ENCODE measurements at regions not wholly inside any gene's neighbourhood (a gene's known extent, or its start where the extent isn't known, plus 50 kb on each side); places are given as distances from the start of the nearest gene placed in this dataset.

DNA sequence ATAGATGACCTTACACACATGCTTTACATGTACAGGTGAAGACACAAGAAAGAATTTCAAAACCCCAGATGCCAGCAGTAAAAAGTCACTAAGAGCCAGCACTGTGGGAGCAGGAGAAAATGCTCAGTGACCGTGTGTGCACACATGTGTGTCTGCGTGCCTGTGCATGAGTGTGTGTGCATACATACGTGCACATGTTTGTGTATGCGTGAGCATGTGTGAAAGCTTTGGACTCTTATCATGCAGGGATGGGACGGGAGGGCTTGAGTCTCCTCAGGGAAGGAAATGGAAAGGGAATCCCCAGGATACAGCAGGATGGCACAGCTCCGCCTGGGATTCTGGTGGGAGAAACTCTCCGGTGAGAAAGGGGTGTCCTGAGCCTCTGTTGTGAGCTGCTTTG lies 121.5 kb upstream of the B3GAT1 start:
- TF ChIP-seq, protein P1, sequence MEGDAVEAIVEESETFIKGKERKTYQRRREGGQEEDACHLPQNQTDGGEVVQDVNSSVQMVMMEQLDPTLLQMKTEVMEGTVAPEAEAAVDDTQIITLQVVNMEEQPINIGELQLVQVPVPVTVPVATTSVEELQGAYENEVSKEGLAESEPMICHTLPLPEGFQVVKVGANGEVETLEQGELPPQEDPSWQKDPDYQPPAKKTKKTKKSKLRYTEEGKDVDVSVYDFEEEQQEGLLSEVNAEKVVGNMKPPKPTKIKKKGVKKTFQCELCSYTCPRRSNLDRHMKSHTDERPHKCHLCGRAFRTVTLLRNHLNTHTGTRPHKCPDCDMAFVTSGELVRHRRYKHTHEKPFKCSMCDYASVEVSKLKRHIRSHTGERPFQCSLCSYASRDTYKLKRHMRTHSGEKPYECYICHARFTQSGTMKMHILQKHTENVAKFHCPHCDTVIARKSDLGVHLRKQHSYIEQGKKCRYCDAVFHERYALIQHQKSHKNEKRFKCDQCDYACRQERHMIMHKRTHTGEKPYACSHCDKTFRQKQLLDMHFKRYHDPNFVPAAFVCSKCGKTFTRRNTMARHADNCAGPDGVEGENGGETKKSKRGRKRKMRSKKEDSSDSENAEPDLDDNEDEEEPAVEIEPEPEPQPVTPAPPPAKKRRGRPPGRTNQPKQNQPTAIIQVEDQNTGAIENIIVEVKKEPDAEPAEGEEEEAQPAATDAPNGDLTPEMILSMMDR (IDR thresholded peaks at IDR 0.05): no peak
- TF ChIP-seq POLR2A (IDR thresholded peaks at IDR 0.05): no peak
- Histone ChIP-seq H3K4me3 (no peak overlapping the region), H3K9me3 (no peaks in the 10 kb centered on the region), H3K27ac (no peak overlapping the region), H3K4me1 (no peaks in the 10 kb centered on the region), H3K36me3 (no peaks in the 10 kb centered on the region), H3K27me3 (no peaks in the 10 kb centered on the region)
- DNase-seq: peak in 1 of 2 donors; percentile 0
- intact Hi-C loops (cut with DNase I; ENCODE audit: low total_unique reads): no loop called here

DNA sequence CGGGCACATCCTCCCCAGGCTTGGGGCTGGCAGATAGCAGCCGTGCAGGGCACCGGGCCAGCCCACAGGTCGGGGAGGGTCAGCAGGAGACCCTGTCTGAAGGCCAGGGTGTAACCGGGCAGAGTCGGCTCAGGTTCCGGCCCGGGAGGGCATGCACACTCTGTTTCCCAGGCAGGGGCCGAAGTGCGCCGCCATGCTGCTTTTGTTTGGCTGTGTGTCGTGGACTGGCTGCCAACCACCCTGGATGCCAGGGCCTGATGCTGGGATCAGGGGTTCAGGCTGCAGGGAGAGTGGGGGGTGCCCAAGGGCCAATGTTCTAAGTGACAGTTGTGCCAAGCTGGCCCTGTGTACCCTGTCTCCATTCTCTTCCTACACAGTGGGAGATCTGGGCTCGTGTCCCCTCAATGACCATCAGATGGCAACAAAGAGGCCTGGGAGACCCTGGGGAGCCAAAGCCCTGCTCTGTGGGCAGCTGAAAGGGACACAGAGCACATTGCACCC lies 120.9 kb upstream of the B3GAT1 start:
- Histone ChIP-seq H3K27ac (no peak overlapping the region), H3K27me3 (no peaks in the 10 kb centered on the region), H3K4me3 (no peak overlapping the region), H3K9me3 (no peaks in the 10 kb centered on the region), H3K36me3 (no peaks in the 10 kb centered on the region), H3K4me1 (no peaks in the 10 kb centered on the region)
- intact Hi-C loops (cut with DNase I; ENCODE audit: low total_unique reads): no loop called here
- TF ChIP-seq, protein P1 (IDR thresholded peaks at IDR 0.05): no peak
- TF ChIP-seq POLR2A (IDR thresholded peaks at IDR 0.05): no peak
- DNase-seq: no peak

DNA sequence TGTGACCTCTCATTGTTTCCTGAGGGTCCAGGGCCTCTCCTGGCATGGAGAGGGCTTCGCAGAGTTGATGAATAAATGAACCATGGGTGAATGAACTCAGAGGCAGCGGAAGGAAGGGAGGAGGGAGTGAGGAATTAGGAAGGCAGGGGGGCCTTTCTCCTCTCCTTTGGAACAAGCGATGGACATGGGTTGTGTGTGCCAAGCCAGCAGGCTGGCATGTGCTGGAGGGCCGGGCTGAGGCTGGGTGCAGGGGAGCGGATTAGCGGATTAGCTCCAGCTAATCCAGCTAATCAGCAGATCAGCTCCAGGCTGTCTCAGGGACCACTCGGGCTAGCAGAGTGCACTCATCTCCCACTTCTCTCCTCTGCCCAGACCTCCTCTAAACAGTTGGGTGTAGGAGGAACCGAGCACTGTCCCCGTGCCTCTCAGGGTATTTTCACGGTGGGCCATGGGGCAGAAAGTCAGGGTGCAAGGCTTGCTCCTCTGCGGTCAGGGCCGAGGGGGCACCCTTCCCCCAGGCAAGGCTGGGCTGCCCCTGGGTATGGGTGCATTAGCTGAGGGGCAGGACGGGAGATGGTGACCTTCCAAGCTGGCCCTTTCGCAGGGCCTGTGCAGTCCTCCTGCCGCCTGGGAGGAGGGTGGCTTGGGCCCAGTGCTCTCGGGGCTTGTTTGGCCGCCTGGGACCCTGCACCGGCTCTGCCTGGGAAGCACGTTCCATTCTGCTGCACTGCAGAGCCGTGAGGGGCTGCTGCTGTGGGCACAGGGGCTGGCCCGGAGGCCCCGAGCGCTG lies 120.3 kb upstream of the B3GAT1 start:
- intact Hi-C loops (cut with DNase I; ENCODE audit: low total_unique reads): no loop called here
- no peaks in the 10 kb centered on the region for H3K4me1 ChIP-seq
- no peaks in the 10 kb centered on the region for H3K36me3 ChIP-seq
- DNase-seq: peak in 1 of 2 donors; percentile 5
- H3K27ac ChIP-seq: no peak overlapping the region
- no peaks in the 10 kb centered on the region for H3K9me3 ChIP-seq
- TF ChIP-seq, protein P1 (IDR thresholded peaks at IDR 0.05): no peak
- TF ChIP-seq POLR2A (IDR thresholded peaks at IDR 0.05): no peak
- H3K27me3 ChIP-seq: no peaks in the 10 kb centered on the region
- H3K4me3 ChIP-seq: no peak overlapping the region

DNA sequence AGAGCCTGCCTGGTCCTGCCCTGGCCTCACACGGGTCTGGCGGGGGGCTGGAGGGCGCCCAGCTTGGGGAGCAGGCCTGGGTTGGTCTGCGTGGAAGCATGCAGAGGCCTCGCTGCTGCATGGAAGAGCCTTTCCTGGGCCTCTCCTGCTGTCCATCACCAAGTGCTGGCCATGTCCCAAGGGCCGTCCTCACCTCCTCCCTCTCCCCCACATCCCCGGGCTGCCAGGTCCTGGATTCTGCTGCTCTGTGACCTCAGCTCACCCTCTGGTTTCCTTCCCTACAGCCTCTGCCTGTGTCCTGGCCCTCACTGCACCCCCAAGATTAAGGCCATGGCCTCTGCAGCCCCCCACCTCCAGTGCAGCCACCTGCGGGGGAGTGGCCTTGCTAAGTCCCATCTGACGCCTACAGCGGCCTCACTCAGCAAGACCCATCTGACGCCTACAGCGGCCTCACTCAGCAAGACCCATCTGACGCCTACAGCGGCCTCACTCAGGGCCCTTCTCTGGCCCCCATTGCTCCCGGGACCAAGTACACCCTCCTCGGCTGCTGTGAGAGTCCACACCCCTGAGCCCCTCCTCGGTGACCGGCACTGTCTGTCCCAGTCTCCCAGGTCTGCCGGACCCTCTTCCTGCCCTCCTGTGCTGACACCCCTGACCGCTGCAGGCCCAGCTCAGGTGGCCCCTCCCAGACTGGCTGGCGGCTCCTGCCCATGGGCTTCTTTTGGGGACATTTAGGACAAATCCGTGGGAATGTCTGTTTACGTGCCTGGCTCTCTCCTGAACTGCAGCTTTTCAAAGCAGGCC lies 119.5 kb upstream of the B3GAT1 start:
- Histone ChIP-seq H3K4me3 (no peak overlapping the region), H3K9me3 (no peaks in the 10 kb centered on the region), H3K27me3 (no peaks in the 10 kb centered on the region), H3K36me3 (no peaks in the 10 kb centered on the region), H3K4me1 (no peaks in the 10 kb centered on the region), H3K27ac (no peak overlapping the region)
- intact Hi-C loops (cut with DNase I; ENCODE audit: low total_unique reads): no loop called here
- DNase-seq: peak in 1 of 2 donors; percentile 8
- TF ChIP-seq, protein P1 (IDR thresholded peaks at IDR 0.05): no peak
- TF ChIP-seq POLR2A (IDR thresholded peaks at IDR 0.05): no peak

Measured in uterus (tissue), 3 donors.